ENCODE measurements at regions not wholly inside any gene's neighbourhood (a gene's known extent, or its start where the extent isn't known, plus 50 kb on each side); places are given as distances from the start of the nearest gene placed in this dataset.
"Not testable (repeated sequence)": the region's sequence is repeated elsewhere in the genome, so short reads cannot be mapped to it uniquely, and the experiment has no call there.

- DNase-seq = no peak
Measured at GRCh38 chr16:77488652-77489051, 53.8 kb upstream of the ADAMTS18 start.

DNA sequence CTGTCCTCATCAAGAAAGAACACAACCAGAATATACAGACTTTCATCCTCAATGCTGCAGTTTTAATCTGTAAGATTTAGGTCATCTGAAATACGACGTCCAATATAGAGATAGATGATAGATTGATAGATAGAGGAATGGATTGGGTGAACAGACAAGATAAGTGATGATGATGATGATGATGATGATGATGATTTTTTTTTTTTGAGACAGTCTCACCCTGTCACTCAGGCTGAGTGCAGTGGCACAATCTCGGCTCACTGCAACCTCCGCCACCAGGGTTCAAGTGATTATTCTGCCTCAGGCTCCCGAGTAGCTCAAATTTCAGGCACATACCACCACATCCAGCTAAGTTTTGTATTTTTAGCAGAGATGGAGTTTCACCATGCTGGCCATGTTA lies 56.3 kb upstream of the ADAMTS18 start:
- no peak for DNase-seq

DNA sequence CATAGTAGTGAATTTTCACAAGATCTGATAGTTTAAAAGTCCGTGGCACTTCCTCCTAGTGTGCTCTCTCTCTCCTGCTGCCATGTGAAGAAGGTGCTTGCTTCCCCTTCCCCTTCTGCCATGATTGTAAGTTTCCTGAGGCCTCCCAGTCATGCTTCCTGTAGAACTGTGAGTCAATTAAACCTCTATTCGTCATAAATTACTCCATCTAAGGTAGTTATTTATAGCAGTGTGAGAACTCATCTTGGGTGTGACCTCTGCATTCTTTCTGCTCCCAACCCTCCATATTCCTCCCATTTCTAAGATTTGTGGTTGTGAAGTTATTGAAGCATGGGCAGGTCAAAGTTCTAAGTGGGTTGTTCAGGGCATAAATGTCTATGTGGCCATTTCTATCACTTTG lies 62.1 kb upstream of the ADAMTS18 start:
- no peak for DNase-seq

GRCh38 chr16:77499373-77500285 lies 64.8 kb upstream of the ADAMTS18 start:
- no peak for DNase-seq

- no peak for DNase-seq
Measured at GRCh38 chr16:77500286-77500598, 65.4 kb upstream of the ADAMTS18 start.

DNA sequence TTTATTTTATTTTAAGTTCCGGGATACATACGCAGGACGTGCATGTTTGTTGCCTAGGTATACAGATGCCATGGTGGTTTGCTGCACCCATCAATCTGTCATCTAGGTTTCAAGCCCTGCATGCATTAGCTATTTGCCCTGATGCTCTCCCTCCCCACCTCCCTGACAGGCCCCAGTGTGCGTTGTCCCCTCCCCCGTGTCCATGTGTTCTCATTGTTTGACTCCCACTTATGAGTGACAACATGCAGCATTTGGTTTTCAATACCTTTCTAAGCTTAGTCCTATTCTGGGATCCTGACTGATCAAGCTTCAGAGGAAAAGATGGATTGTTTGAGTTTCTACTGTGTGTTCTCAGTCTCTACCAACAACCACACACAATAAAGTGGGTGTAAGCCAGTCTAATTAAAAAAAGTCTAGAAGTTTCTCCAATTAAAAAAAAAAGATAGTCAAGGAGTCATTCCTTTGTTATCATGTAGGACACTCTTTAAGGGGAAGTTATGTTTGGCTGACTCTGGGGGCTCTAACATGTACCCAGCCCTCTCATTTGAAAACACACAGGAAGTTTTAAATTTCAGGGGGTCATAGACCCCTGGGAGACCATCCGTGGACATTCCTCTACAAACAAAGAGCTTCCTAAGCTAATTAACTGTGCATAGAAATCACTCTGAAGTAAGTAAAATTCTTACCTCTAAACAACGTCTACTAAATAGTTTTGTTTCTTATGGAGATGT lies 66.3 kb upstream of the ADAMTS18 start:
- no peak for DNase-seq

GRCh38 chr16:77502448-77502847 lies 67.6 kb upstream of the ADAMTS18 start:
- DNase-seq = no peak

GRCh38 chr16:77506492-77506891 lies 71.7 kb upstream of the ADAMTS18 start:
- not testable (repeated sequence) for DNase-seq

DNA sequence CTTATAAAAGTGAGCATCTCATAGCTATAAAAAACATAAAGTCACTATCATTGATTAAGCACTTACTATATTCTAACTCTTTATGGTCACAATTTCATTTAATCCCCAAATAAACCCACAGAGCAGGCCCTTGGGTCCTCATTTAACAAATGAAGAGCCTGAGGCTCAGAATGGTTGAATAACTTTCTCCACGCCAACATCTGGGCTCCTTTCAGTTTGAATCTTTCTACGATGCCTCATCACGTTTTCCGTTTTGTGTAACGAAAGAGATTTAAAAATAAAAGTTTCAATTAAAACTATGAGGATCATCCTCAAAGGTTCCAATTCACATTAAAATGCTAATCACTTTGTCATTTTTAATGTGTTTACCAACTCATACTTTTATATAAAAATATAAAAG lies 74.2 kb upstream of the ADAMTS18 start:
- no peak for DNase-seq

- no peak for DNase-seq
Measured at GRCh38 chr16:77509796-77510195, 75.0 kb upstream of the ADAMTS18 start.

DNA sequence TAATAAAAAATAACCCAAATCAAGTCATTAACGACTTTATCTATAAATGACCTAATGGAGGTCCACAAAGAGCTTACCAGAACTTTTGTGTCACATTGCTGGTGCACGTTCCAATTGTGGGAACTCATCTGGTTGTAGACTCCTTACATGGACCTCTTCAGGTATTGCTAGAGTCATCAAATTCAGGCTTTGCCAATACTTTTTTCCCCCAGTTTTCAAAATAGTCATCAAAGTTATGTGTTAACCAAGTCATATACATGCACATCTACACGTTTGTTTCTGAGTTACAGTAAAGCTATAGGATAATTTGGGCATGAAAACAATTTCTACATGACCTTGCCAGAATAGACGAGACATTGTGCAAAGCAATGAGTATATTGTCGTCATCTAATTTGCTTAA lies 76.2 kb upstream of the ADAMTS18 start:
- DNase-seq = no peak

- no peak for DNase-seq
Measured at GRCh38 chr16:77514500-77515220, 79.8 kb upstream of the ADAMTS18 start.

- not testable (repeated sequence) for DNase-seq
Measured at GRCh38 chr16:77525226-77525625, 90.4 kb upstream of the ADAMTS18 start.

DNA sequence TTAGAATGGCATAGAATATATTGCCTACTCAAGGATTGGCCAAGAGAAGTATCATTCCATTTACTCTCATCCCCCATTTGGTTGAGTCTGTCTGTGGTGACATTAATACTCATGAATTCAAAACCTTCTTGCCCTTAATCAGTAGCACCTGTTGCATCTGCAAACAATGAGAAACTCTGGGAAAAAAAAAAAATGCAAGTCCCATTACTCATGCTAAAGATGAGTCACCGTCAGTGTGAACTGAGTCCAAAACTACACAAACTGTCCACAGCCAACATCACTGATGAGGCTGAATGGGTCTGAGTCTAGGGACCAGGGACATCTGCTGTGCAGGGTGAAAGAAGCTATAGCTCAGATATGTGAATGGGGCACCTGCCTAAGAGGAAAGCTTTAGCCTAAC lies 96.9 kb upstream of the ADAMTS18 start:
- DNase-seq = no peak

DNA sequence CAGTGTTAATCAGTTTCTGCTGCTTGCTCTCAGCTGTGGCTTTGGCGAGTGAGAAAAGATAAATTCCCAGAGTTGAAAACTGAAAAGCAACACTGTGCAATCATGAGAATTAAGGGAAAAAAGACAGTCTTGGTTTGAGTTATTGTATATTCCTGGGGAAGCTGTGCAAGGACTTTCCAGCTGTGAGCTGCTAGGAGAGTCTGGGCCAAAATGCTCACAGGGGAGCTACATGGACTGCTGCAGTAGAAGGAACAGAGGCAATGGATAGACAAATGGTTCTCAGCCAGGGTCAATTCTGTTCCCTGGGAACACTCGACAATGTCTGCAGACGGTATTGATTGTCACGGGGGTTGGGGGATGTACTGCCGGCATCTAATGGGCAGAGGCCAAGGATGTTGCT lies 102.0 kb upstream of the ADAMTS18 start:
- no peak for DNase-seq

GRCh38 chr16:77539421-77540034 lies 104.7 kb upstream of the ADAMTS18 start:
- no peak for DNase-seq

- DNase-seq = no peak
Measured at GRCh38 chr16:77540646-77541045, 105.8 kb upstream of the ADAMTS18 start.

DNA sequence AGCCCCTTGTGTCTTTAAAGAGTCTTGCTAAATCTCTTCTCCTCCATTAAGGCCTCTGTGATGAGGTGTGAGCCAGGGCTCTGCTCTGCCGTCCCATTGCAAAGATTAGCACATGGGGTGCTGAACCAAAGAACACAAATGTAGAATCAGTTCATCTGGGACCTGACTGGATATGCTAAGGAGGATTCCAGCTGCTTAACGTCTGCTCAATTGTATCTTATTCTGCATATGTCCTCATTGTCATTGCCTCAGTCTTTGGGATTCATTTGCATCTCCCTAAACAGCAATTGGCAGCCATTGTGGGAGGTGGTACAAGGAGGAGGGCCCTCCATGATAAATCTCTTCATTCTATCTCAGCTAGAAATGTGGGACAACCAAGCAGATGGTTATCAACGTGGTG lies 106.3 kb upstream of the ADAMTS18 start:
- no peak for DNase-seq

GRCh38 chr16:77548151-77548550 lies 113.3 kb upstream of the ADAMTS18 start:
- no peak for DNase-seq

DNA sequence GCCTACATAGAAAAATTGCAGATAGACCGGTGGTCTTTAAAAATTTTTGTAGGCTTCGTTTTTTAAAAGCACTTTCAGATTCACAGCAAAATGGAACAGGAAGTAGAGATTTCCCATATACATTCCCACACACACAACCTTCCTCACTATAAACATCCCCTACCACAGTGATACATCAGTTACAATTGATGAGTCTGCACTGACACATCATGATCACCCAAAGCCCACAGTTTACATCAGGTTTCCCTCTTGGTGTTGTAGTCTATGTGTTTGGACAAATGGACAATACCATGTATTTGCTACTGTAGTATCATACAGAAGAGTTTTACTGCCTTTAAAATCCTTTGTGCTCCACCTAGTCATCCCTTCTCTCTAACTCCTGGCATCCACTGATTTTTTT lies 113.9 kb upstream of the ADAMTS18 start:
- DNase-seq = no peak

- DNase-seq = no peak
Measured at GRCh38 chr16:77549876-77550275, 115.0 kb upstream of the ADAMTS18 start.

DNA sequence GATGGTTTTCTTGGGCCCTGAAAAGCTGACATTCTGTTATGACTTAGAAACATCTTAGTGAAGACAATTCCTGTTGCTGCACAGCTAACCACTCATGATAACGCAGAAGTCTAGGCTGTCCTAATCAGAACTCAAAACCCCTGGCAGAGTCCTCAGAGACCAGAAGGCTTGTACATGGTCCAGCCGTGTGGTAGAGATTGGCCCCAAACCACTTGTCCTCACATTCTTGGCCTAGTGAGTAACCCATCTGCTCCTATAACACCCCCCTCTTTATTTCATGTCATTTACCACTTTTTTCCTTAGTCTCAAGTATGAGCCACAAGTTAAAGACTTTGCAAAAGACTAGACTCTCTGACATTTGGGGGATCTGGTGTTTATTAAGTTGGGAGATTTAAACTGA lies 116.5 kb upstream of the ADAMTS18 start:
- no peak for DNase-seq

DNA sequence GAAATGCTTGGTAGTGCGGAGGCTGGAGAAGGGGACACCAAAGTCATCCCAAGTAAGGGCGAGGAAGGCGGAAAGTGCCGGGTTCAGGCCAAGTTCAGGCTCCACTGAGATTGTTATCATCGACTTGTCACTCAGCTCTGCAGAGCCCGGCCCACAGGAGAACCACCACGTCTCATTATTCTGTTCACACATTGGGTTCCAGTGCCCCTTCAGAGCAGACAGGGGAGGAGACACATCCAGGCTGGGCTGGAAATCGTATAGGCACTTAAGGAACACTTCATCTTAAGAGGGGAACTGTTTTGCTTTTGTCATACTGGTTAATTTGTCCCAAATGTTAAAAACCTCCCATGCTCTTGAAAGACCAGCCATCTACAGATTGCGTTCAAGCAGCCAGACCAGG lies 118.3 kb upstream of the ADAMTS18 start:
- DNase-seq = no peak

Measured in NCI-H1694 treated with DMSO at 0.1 percent for 48 hours (cell line).